HG02943 (cell line): ENCODE measurements at regions not wholly inside any gene's neighbourhood (a gene's known extent, or its start where the extent isn't known, plus 50 kb on each side); places are given as distances from the start of the nearest gene placed in this dataset.

Experiments used
- ATAC-seq: cut with Tn5 transposase; IDR thresholded peaks from one replicate; pipeline ENCODE4 v1.9.1; 2021; ENCODE audit warnings: mild to moderate bottlenecking, low read depth, moderate library complexity; ENCODE audit not compliant: unreplicated experiment

DNA sequence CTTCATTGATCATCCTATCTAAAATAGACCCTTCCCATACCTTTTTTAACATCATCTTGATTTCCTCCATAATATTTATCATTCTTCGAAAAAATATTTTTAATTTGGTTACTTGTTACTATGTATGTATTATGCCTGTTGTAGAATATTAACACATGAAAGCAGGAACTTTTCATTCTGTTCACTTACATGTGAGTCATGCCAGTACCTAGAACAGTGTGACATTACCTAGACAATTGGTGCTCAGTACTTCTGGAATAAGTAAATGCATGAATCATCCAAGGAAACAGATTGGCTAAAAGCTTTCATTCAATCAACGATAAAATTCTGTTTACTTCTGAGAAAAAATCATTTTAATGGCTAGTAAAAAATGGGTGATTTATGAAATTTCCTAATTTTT is 76.4 kb downstream of the CXXC4 start:
- ATAC-seq: no peak

DNA sequence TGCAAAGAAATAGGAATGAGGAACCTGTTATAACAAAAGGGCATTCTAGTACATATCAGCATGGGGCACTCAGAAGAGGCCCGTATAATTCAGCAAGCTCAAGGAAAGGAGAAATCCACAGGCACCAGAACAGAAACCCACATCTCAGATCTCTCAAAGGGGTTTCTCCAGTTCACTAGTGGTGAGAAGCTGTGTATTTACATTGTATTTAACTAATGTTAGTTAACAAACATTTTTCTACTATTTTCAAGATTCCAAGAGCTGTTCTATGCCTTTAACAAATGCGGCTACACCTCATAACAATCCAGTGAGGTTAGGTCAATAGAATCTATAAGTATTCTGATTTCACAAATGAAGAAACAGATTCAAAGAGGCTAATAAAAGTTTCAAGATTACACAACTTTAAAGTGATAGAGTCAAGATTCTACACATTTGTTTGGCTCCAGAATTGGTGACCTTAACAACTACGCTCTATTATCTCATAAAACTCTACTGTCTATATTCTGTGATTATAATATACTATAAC is 77.3 kb downstream of the CXXC4 start:
- ATAC-seq: no peak

DNA sequence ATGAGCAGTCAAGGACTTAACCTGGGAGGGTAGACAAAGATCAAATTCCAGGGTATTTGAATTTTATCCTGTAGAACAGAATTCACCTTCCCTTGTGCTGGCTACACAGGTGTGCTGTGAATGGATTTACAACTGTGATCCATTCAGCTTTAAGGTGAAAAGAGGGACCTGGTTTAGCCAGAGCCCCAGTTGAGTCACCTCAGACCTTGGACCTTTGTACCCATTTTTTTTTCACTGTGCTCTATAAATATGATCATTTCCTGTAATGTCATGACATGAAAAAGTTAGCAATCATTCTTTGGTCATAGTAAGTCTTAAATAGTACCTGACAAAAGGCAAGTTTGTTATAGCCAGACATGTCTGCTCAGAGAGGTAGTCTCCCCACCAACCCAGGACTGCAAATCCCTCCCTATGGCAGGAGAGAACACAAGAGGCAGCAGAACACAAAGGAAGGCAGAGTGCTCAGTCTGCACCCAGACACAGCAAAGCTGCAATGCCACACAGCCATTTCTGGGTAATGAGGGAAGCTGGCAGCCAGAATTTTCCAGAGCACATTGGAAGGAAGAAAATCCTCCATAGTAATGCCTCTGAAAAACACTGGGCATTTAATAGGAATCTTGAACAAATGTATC is 77.9 kb downstream of the CXXC4 start:
- ATAC-seq: no peak

DNA sequence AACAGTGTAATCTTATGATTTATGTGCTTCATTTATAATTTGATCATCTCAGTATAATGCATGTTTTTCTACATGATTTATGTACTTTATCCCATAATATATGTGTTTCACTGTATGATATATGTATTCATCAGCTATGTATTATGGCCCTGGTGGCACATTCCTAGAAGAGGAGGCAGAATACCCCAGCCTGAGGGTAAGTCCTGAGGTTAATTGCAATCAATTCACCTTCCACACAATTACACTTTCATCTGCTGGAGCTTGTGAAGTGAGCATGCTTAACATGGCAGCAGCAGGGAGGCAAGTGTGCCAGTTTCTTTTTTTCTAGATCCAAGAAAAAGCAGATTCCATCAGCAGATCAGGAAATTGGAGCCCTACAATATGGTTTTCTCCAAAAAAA is 81.2 kb downstream of the CXXC4 start:
- no peak for ATAC-seq

DNA sequence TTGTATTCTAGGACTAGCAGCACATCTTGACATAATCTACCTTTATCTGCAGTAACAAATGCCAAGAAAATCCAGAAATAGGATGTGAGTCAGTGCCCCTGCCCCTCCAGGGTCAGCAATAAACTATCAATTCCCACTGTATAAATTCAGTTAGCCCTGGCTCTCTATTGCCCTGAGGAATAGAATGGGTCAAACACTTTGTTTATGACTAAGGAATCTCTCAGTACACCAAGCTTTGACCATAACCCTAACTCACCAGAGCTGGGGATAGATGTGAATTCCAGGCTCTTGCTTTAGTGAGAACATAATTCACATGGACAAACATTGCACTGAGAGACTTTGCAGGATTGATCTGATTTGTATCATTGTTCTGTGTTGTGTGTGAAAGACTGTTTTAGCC is 82.3 kb downstream of the CXXC4 start:
- no peak for ATAC-seq

DNA sequence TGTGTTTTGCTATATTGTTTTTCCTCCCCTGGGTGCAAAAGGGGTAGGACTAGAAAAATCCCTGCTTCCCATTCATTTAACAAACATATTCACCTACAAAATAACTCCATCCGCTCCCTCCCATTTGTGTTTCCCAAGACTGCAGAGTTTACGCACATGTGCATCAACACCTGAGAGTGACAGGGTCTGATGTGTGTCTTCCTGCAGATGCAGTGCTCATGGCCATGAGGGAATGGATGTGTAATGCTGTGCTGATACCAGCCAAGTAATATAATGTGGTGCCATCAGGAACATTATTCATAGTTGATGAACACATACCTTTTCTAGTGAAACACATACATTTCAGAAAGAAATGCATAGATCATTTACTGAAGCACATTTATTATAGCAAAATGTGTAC is 83.2 kb downstream of the CXXC4 start:
- no peak for ATAC-seq

DNA sequence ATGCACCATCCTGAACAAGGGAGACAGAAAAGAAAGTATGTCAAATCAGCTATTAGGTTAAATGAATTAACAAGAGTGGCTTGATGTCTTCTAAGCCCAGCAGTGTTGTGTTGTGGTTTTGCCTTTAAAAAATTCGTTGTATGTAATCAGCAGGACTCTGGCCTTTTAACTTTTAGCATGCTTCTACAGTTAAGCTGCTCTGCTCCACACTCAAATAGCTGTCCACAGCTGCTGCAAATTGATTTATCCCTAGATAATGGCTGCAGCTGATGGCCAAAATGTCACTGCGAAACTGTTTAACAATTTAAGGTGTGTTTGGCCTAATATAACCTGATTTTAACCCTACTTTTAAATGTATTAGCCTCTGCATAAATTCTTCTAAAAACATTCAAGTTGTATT is 85.8 kb downstream of the CXXC4 start:
- no peak for ATAC-seq

DNA sequence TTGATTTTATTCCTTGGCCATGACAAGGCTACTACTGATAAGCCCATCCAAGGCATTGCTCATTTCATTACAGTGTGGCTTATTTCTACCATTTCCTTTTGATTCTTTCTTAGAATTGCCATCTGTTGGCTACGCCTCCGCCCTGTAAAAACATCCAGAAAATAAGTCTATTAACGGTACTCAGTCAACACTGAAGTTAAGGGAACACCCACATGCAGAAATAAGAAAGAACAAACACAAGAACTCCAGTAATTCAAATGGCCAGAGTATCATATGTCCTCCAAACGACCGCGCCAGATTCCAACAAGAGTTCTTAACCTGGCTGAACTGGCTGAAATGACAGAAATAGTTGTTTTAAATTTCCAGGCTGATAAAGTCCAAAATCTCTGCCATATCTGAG is 90.3 kb downstream of the CXXC4 start:
- no peak for ATAC-seq

DNA sequence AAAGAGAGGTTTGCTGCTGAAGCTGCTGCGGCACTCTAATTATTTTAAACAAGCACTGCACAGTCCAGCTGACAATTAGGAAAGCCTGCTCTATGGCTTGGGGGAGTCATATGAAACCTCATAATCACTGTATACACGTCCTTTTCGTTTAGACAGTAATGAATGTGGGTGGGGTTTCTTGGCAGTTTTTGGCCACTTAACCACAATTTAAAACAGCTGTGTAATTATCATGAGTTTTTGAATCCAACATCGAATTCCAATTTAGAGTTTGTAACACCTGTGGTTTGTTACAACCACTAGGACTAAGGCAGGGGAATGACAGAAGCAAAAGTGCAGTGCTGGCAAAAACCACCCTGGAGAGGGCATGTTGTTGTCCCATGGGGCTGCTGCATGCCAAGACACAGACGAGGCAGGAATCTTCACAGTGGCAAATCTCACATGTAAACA is 99.5 kb downstream of the CXXC4 start:
- no peak for ATAC-seq

DNA sequence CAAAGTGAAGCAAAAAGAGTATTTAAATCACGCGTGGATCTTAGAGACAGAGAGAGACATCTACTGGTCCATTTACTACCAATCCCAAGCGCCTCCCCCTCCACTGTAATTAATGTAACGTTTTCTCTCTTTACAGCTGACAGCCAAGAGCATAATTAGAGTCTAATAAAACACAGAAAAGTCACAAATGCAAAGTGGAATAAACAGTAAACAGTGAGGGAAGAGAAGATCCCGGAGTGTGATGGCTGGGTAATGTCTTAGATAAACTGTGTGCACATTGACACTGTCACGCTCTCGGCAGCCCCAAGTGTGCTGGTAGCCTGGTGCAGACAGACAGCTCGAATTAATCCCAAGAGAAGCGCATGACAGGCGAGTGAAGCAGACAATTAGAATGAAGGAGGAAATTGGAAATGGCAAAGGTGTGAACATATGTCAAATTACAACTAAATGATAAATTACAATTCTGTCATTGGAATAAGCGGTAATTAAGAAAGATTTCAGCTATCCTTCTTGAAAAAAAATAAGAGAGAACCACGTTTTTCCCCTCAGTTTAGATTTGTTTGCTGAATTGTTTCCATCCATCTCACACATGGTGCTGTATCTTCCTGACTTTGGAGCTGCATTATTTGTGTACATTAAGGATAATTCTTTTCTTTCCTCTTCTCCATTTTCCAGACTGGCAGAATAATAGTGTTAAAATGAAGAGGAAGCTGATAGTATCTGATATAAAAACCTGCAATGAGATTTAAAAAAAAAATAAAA is 100.1 kb downstream of the CXXC4 start:
- ATAC-seq: no peak

DNA sequence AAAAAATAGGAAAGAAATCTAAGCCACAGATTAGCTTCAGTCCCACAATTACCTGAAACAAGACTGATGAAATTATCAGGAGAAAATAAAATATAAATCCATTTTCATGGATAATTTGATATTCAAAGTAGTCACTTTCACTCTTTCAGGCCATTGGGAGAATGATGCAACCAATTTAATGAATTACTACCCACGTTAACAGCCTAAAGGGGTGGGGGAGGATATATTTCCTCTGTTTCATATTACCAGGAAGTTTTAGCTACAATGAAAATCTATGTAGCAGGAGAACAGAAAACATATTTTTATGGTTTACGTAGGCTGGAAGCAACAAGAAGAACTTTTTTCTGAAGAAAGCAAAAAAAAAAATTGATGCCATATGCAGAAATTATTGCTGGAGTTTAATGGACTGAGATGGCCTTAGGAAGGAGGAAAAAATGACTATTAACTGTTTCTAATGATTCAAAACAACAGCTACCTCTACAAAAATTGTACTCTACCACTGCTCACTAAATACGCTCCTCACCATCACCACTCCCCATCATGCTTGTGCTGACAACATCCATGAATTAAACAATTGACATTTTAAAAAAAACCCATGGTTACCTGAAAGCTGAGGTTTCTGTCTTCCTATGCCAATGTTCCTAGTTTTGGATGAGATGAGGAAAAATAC is 100.9 kb downstream of the CXXC4 start:
- no peak for ATAC-seq

DNA sequence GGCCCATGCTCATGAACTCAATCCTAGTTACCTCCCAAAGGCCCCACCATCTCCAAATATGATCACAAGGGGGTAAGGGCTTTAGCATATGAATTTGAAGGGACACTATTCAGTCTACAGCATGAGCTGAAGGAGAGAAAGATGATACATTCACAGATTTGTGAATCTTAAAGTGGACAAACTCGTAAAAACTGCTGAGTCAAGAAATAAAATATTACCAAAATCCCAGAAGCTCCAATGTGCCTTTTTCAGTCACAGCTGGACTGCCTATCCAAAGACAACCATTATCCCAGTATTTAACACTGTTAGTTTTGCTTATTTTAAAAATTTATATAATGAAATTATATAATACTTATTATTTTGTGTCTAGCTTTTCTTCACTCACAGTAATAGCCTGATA is 109.0 kb downstream of the CXXC4 start:
- no peak for ATAC-seq

DNA sequence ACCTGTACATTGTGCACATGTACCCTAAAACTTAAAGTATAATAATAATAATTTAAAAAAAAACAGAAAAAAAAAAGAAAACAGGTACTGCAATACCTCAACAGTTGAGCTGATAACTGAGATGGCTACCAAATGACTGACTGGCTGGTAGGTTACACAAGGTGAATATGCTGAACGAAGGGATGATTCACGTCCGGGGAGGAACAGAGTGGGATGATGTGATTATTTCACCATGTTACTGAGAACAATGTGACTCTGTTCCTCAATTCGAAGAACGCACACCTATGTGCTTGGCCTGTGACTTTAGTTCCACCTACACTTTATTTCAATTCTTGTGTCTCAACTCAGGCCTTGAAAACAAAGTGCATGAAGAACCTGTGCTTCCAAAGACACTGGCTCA is 111.7 kb downstream of the CXXC4 start:
- ATAC-seq: no peak

DNA sequence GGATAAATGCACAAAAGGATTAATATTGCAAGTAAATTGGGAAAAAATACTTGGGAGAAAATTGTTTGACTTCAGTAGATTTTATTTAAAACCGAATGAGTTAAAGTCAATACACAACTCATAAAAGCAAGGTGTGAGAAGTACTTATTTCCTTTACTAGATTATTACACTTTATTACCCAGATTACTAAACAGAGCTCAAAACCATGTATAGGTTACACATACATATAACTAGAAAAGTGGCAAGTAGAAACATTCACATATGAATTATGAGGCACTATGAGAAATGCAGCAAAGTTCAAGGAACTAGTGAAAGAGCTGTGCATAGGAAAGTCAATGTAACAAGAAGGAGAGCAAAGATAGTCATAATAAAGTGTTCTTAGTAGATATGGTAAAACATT is 113.0 kb downstream of the CXXC4 start:
- no peak for ATAC-seq

DNA sequence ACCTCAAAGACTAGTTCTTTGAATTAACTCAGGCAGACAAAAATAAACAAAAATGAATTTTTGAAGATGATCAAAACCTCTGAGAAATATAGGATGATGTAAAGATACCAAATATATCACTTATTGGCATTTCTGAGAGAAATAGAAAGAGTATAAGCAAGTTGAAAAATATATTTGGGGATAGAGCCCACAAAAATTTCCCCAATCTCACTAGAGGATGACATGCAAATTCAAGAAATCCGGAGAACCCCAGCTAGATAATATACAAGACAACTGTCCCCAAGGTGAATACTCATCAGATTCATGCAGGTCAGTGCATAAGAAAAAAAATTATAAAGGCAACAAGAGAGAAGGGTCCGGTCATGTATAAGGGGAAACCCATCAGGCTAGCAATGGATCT is 129.1 kb downstream of the CXXC4 start:
- ATAC-seq: no peak

DNA sequence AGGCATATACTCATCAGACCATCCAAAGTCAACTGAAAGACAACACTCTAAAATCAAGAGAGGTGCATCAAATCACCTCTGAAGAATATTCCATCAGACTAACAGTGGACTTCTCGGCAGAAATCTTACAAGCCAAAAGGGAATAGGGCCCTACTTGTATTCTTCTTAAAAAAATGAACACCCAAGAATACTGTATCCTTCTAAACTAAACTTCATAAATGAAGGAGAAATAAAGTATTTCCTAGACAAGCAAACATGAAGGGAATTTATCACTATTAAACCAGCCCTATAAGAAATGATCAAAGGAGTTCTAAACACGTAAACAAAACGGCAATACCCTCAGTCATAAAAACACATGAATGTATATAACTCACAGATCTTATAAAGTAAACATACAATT is 141.2 kb downstream of the CXXC4 start:
- ATAC-seq: no peak

DNA sequence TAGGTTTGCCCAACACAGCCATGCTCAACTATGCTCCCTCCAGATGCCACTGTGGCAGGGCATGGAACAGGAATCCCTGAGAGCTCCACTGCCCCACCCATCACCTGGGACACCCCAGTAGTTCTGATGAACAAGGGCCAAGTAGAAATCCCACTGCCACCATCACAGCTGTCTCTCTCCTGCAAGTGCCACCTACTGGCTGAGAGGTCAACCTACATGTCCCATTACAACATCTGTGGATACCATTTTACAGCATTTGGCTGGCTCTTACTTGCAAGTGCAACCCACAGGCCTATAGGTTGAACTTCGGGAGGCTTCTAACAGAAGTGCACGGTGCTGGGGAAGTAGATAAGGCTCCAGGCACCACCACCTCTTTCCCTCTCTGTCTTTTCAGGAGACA is 142.5 kb downstream of the CXXC4 start:
- ATAC-seq: no peak

DNA sequence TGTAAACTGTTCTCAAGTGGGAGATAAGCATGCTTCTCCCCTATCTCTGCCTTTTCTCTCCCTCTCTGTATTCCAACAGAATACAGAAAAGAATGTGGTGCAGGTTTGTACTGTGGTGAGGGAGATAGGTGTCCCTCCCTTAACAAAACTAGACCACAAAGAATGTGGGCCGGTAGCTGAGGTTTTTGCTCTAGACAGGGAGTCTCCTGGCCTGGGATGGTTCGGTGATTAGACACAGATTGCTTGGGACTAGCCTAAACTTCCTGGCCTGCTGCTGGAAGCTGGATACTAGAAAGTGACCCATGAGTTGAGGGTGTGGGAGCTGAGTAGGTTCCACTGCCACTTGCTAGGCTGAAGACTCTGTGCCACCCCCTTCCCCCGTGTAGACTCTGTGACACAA is 143.0 kb downstream of the CXXC4 start:
- no peak for ATAC-seq

DNA sequence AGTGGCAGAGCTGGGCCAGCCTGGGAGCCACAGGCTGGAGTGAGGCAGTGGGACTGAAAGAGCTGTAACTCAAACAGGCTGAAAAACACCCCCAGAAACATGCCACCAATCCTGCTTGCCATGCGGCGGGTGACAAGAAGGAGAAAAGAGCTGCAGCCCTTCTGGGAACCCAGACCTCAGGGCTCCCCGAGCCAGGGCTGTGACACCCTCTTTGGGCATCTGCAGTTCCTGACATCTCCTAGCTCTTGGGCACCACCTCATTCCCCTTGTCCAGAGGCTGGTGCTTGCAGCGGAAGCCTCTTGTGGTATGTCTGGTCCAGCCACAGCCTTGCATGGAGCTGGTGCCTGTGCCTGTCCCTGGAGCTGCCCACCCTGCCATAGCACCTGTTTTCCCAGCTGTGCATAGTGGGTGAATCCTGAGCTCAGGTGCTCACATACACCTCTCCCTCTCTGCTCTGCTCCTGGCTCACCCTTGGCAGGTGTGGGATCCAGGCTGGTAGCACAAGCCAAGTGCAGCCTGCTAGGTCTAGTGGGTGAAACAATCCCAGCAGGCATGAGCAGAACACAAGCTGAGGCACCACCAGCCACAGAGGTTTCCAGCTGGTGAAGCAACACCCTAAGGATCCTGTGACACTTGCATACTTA is 149.0 kb downstream of the CXXC4 start:
- ATAC-seq: no peak

DNA sequence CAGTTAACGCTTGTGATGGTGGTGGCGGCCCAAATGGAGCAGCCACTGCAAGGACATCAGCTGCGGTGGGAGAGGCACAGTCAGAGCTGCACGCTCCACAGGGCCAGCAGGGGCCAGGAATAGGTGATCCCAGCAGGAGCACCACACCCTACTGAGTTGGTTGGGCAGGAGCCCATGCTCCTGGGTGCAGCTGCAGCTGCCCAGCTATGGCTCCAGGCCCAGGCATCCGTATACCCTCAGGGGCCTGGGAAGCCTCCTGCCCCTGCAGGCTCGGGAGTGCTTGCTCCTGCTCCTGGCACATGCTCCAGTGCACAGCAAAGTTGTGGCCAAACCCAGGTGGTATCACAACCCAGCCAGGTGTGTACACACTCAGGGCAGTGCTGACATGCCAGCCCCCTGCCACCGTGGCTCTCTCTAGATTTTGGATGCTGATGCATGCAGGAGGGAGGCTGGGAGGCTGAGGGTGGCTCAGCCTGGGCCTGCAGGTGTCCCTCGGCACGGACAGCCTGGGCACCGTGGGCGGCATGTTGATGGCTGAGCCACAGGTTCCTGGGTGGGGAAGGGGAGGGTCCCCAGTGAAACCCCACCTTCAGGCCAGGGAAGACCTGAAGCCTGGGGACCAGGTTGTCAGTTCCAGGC is 150.2 kb downstream of the CXXC4 start:
- no peak for ATAC-seq

DNA sequence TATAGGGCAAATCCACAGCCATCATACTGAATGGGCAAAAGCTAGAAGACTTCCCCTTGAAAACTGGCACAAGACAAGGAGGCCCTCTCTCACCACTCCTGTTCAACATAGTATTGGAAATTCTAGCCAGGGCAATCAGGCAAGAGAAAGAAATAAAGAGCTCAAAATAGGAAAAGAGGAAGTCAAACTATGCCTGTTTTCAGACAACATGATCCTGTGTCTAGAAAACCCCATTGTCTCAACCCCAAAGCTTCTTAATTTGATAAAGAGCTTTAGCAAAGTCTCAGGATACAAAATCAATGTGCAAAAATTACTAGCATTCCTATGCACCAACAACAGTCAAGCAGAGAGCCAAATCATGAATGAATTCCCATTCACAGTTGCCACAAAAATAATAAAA is 160.3 kb downstream of the CXXC4 start:
- ATAC-seq: no peak
